ENCODE measurements at regions not wholly inside any gene's neighbourhood (a gene's known extent, or its start where the extent isn't known, plus 50 kb on each side); places are given as distances from the start of the nearest gene placed in this dataset.

DNA sequence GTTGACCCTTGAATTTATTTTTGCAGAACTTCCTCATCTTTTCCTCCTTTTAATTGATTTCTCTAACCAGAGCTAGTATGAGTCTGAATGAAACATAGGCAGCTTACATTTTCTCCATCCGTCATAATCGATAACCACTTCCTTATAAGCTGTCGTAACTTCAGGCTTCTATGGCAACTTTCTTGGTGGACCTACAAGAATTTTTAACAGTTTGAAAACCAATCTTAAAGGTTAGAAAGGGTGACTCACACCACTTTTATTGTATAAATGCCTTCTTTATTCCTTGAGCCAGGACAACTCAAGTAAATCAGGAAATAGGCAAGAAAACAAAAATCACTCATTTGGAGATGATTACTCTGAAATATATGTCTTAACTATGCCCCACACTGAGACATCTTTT is 105.7 kb upstream of the KL start:
- Histone ChIP-seq H3K36me3 (ENCODE audit: control insufficient read depth in 2 of 2, insufficient read depth in 2 of 2, low read length in 1 of 2) (no peaks in the 10 kb centered on the region), H3K9ac (ENCODE audit: control insufficient read depth, insufficient read depth, low read length) (no peak overlapping the region), H3K27me3 (replicated peaks in 1 of 2; ENCODE audit: control insufficient read depth in 2 of 2, insufficient read depth in 2 of 2, low read length in 1 of 2) (no peaks in the 10 kb centered on the region), H2AFZ (ENCODE audit: control insufficient read depth, low read depth, low read length) (no peak overlapping the region), H3K4me3 (no peak overlapping the region), H3K4me2 (ENCODE audit: control insufficient read depth, insufficient read depth) (no peak overlapping the region), H3K4me1 (ENCODE audit: control insufficient read depth, insufficient read depth, low read length) (peaks cover 5% of the 10 kb centered on the region), H3K27ac (ENCODE audit: control insufficient read depth, insufficient read depth) (no peak overlapping the region), H4K20me1 (ENCODE audit: control insufficient read depth, insufficient read depth) (no peaks in the 10 kb centered on the region), H3K79me2 (ENCODE audit: control insufficient read depth, insufficient read depth, low read length) (no peaks in the 10 kb centered on the region), H3K9me3 (replicated peaks; ENCODE audit: control insufficient read depth, insufficient read depth, low read length) (no peaks in the 10 kb centered on the region; the same call in 2 of the 3 replicates)
- intact Hi-C loops (cut with micrococcal nuclease; ENCODE audit: unreplicated experiment) (loop anchor here (2.0 to 10.0 kb wide), 3 partner anchors 106 to 323 kb away; partner anchors contain the start of genes KL and PDS5B), in situ Hi-C loops (cut with MboI) (no loop called here)
- 100% methylated on average over 3 of the region's 3 CpGs for WGBS (ENCODE audit: insufficient coverage, insufficient replicate concordance, low lambda C conversion rate, missing lambda C conversion rate)
- TF ChIP-seq TARDBP (IDR thresholded peaks at IDR 0.05; ENCODE audit: borderline replicate concordance) (no peak), CHD2 (IDR thresholded peaks at IDR 0.05; ENCODE audit: borderline replicate concordance, low read depth, low read length) (no peak), NFIC (IDR thresholded peaks at IDR 0.05; ENCODE audit: low read depth, low read length) (no peak), PAX8 (IDR thresholded peaks at IDR 0.05) (no peak), ZNF207 (IDR thresholded peaks at IDR 0.05; ENCODE audit: borderline replicate concordance) (no peak), EZH2 (IDR thresholded peaks at IDR 0.05; ENCODE audit: borderline replicate concordance, control insufficient read depth, low read depth, low read length) (no peak)
- SMC1A ChIA-PET (ENCODE audit: uncharacterized antibody, unreplicated experiment): interaction anchor here (0.6 to 5.5 kb wide), 20 partner anchors 12 to 627 kb away, joined by 3 to 32 read pairs (median 4); no protein-coding TSS in a partner anchor
- POLR2A ChIA-PET: no interaction called here
- RAD21 ChIA-PET (ENCODE audit: unreplicated experiment): interaction anchor here (0.9 to 3.2 kb wide), 14 partner anchors 11 to 325 kb away, joined by 3 to 14 read pairs (median 6); partner anchors contain the start of gene PDS5B
- ATAC-seq (no peak), FAIRE-seq (no peak), DNase-seq (ENCODE audit: low read depth, low spot score) (no peak)
- CTCF ChIA-PET: interaction anchor here (0.9 to 4.4 kb wide), 18 partner anchors 10 to 330 kb away, joined by 3 to 22 read pairs (median 4); no protein-coding TSS in a partner anchor
- BruUV-seq (replicated peaks): no TSS peak

DNA sequence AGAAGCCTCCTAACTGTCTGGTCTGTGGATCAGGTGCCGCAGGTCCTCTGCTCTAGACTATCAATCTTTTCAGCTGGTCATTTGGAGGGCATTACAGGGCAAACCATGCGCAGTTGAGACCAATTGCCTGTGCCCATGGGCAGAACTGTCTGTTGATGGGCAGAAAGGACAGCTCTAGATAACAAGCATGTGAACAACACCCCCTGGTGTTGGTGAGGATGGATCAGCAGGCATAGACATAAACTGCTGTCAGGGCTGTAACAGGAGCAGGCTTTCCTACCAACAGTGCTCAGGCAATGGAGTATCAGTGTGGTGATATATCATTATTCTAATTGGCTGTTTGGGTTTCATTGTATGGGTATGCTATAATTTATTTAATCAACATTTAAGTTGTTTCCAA is 104.7 kb upstream of the KL start:
- no peaks in the 10 kb centered on the region; the same call in 2 of the 3 replicates for H3K9me3 ChIP-seq (replicated peaks; ENCODE audit: control insufficient read depth, insufficient read depth, low read length)
- no peaks in the 10 kb centered on the region for H3K4me1 ChIP-seq (ENCODE audit: control insufficient read depth, insufficient read depth, low read length)
- no TSS peak for BruUV-seq (replicated peaks)
- no peak overlapping the region for H3K4me2 ChIP-seq (ENCODE audit: control insufficient read depth, insufficient read depth)
- H3K27ac ChIP-seq (ENCODE audit: control insufficient read depth, insufficient read depth): no peak overlapping the region
- no peak overlapping the region for H3K4me3 ChIP-seq
- CTCF ChIA-PET: interaction anchor here (0.7 to 4.4 kb wide), 20 partner anchors 9 to 331 kb away, joined by 3 to 22 read pairs (median 4); partner anchors contain the start of gene PDS5B
- intact Hi-C loops (cut with micrococcal nuclease; ENCODE audit: unreplicated experiment) (loop anchor here (2.0 to 10.0 kb wide), 3 partner anchors 105 to 324 kb away; partner anchors contain the start of genes KL and PDS5B), in situ Hi-C loops (cut with MboI) (no loop called here)
- no peaks in the 10 kb centered on the region for H3K27me3 ChIP-seq (replicated peaks in 1 of 2; ENCODE audit: control insufficient read depth in 2 of 2, insufficient read depth in 2 of 2, low read length in 1 of 2)
- H4K20me1 ChIP-seq (ENCODE audit: control insufficient read depth, insufficient read depth): no peaks in the 10 kb centered on the region
- H3K9ac ChIP-seq (ENCODE audit: control insufficient read depth, insufficient read depth, low read length): no peak overlapping the region
- POLR2A ChIA-PET: no interaction called here
- peak; percentile 99 for ATAC-seq
- SMC1A ChIA-PET (ENCODE audit: uncharacterized antibody, unreplicated experiment): interaction anchor here (0.7 to 5.5 kb wide), 20 partner anchors 13 to 323 kb away, joined by 3 to 32 read pairs (median 4); no protein-coding TSS in a partner anchor
- no peaks in the 10 kb centered on the region for H3K79me2 ChIP-seq (ENCODE audit: control insufficient read depth, insufficient read depth, low read length)
- RAD21 ChIA-PET (ENCODE audit: unreplicated experiment): interaction anchor here (0.6 to 3.2 kb wide), 13 partner anchors 10 to 326 kb away, joined by 3 to 14 read pairs (median 5); partner anchors contain the start of gene PDS5B
- peak overlapping the region; percentile 11; the same call in 1 of the 2 replicates for H2AFZ ChIP-seq (ENCODE audit: control insufficient read depth, low read depth, low read length)
- no peak for DNase-seq (ENCODE audit: low read depth, low spot score)
- peak; percentile 95 for FAIRE-seq
- WGBS (ENCODE audit: insufficient coverage, insufficient replicate concordance, low lambda C conversion rate, missing lambda C conversion rate): 71% methylated on average over 2 of the region's 2 CpGs
- no peaks in the 10 kb centered on the region for H3K36me3 ChIP-seq (ENCODE audit: control insufficient read depth in 2 of 2, insufficient read depth in 2 of 2, low read length in 1 of 2)
- TF ChIP-seq HDAC2 (IDR thresholded peaks at IDR 0.05) (no peak), CBFB (IDR thresholded peaks at IDR 0.05; ENCODE audit: low read depth) (no peak), HDGF (IDR thresholded peaks at IDR 0.05) (no peak), RAD21 (IDR thresholded peaks at IDR 0.05; ENCODE audit: insufficient read depth, low read depth, low read length) (peak; percentile 85), SMC3 (IDR thresholded peaks at IDR 0.05; ENCODE audit: borderline replicate concordance, low read length) (peak; percentile 81; the same call in 1 of the 2 replicates), EP300 (IDR thresholded peaks at IDR 0.05; ENCODE audit: borderline replicate concordance in 1 of 2, control insufficient read depth in 1 of 2, low read depth in 2 of 2, low read length in 2 of 2) (no peak), IRF4 (IDR thresholded peaks at IDR 0.05; ENCODE audit: low read depth, low read length) (peak; percentile 13; the same call in 1 of the 2 replicates), NFYB (IDR thresholded peaks at IDR 0.05; ENCODE audit: insufficient read depth, low read depth, low read length) (no peak), RBBP5 (conservative IDR thresholded peaks at IDR 0.05) (no peak), POU2F2 (IDR thresholded peaks at IDR 0.05; ENCODE audit: borderline replicate concordance, low read depth, low read length) (0 out of 3 replicates have a peak, but pooled peaks have one; percentile 13), FOXM1 (IDR thresholded peaks at IDR 0.05; ENCODE audit: low read depth, low read length) (no peak), CREM (IDR thresholded peaks at IDR 0.05; ENCODE audit: low read depth) (no peak)
- TF ChIP-seq, protein P1, sequence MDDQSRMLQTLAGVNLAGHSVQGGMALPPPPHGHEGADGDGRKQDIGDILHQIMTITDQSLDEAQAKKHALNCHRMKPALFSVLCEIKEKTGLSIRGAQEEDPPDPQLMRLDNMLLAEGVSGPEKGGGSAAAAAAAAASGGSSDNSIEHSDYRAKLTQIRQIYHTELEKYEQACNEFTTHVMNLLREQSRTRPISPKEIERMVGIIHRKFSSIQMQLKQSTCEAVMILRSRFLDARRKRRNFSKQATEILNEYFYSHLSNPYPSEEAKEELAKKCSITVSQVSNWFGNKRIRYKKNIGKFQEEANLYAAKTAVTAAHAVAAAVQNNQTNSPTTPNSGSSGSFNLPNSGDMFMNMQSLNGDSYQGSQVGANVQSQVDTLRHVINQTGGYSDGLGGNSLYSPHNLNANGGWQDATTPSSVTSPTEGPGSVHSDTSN (IDR thresholded peaks at IDR 0.05; ENCODE audit: insufficient replicate concordance, low read depth, low read length): peak; percentile 44
